ENCODE measurements at regions not wholly inside any gene's neighbourhood (a gene's known extent, or its start where the extent isn't known, plus 50 kb on each side); places are given as distances from the start of the nearest gene placed in this dataset.

DNA sequence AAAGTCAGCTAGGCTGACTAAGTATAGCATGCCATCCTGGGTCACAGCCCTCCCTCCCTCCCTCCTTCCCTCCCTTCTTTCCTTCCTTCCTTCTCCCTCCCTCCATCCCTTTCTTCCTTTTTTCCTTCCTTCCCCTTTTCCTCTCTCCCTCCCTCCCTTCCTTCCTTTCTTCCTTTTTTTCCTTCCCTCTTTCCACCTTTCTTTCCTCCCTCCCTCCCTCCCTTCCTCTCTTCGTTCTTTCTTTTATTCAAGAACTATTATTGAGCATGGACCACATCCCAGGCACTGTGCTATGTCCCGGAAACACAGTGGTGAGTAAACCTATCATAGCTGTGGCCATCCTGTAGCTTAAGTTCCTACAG lies 106.2 kb upstream of the BACH2 start:
- Histone ChIP-seq H3K36me3 (replicated peaks; ENCODE audit: insufficient read depth, low read length) (no peaks in the 10 kb centered on the region), H4K20me1 (ENCODE audit: insufficient read depth, low read length) (no peaks in the 10 kb centered on the region), H3F3A (ENCODE audit: insufficient read depth, low read length) (no peaks in the 10 kb centered on the region), H3K4me2 (ENCODE audit: low read depth, low read length) (no peak overlapping the region), H3K27me3 (replicated peaks; ENCODE audit: insufficient read depth, low read length) (no peaks in the 10 kb centered on the region), H3K4me1 (ENCODE audit: low read length) (no peaks in the 10 kb centered on the region), H3K9me3 (replicated peaks; ENCODE audit: insufficient read depth, low read length) (no peaks in the 10 kb centered on the region), H2AFZ (ENCODE audit: low read length) (no peak overlapping the region), H3K9me2 (replicated peaks; ENCODE audit: insufficient read depth, low read length) (no peaks in the 10 kb centered on the region), H3K79me2 (ENCODE audit: low read length) (no peaks in the 10 kb centered on the region), H3K9ac (ENCODE audit: low read length) (no peak overlapping the region), H3K4me3 (ENCODE audit: low read length) (no peak overlapping the region), H3K27ac (ENCODE audit: low read length) (no peak overlapping the region)
- TF ChIP-seq, protein P1, sequence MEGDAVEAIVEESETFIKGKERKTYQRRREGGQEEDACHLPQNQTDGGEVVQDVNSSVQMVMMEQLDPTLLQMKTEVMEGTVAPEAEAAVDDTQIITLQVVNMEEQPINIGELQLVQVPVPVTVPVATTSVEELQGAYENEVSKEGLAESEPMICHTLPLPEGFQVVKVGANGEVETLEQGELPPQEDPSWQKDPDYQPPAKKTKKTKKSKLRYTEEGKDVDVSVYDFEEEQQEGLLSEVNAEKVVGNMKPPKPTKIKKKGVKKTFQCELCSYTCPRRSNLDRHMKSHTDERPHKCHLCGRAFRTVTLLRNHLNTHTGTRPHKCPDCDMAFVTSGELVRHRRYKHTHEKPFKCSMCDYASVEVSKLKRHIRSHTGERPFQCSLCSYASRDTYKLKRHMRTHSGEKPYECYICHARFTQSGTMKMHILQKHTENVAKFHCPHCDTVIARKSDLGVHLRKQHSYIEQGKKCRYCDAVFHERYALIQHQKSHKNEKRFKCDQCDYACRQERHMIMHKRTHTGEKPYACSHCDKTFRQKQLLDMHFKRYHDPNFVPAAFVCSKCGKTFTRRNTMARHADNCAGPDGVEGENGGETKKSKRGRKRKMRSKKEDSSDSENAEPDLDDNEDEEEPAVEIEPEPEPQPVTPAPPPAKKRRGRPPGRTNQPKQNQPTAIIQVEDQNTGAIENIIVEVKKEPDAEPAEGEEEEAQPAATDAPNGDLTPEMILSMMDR (IDR thresholded peaks at IDR 0.05; ENCODE audit: low read length) = no peak
- TF ChIP-seq EZH2phosphoT487 (IDR thresholded peaks at IDR 0.05; ENCODE audit: low read length) (no peak), EZH2 (optimal IDR thresholded peaks at IDR 0.05; ENCODE audit: low read depth, low read length) (no peak)
- no peak for DNase-seq

DNA sequence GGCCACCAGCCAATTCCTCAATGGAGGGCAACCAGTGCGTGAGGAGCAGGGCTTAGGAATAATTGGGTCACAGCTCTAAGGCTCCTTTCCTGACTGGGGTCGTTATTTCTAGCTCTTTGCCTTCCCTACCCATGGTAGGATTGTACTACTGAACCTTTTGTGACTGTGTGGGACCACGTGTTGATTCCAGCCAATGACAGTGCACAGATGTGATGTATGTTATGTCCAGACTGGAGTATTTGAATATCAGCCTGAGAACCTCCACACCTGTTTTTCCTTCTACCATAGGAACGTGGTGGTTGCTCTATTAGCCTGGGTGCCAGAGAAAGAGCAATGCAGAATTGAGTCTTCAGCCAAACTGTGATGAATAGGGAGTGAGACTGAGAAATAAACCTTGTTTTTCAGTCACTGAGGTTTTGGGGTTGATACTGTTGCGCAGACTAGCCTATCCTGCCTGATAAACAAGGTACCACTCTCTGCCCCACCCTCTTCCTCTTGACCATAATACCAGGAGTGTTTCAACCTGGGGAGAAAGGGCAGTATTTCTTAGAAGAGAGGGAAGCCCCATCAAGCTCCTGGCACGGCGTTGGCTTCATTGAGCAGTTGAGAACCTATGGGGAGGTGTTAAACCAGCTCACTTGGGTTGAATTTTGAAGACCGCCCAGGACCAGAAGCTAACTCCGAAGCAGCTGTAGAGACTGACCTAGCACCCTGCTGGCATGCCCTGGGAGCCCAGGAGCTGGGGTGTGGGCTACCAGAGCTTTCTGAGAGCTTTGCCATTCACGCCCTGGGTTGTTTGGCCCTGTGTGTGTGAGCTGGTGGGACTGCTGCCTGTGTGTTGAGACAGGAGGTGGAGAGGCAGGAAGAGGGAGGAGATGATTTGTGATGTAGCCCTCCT lies 105.5 kb upstream of the BACH2 start:
- Histone ChIP-seq H3K9me2 (replicated peaks; ENCODE audit: insufficient read depth, low read length) (no peaks in the 10 kb centered on the region), H3K79me2 (ENCODE audit: low read length) (no peaks in the 10 kb centered on the region), H3K27me3 (replicated peaks; ENCODE audit: insufficient read depth, low read length) (no peaks in the 10 kb centered on the region), H3K36me3 (replicated peaks; ENCODE audit: insufficient read depth, low read length) (no peaks in the 10 kb centered on the region), H3F3A (ENCODE audit: insufficient read depth, low read length) (no peaks in the 10 kb centered on the region), H4K20me1 (ENCODE audit: insufficient read depth, low read length) (no peaks in the 10 kb centered on the region), H3K4me2 (ENCODE audit: low read depth, low read length) (no peak overlapping the region), H3K4me1 (ENCODE audit: low read length) (no peaks in the 10 kb centered on the region), H2AFZ (ENCODE audit: low read length) (no peak overlapping the region), H3K9ac (ENCODE audit: low read length) (no peak overlapping the region), H3K27ac (ENCODE audit: low read length) (no peak overlapping the region), H3K4me3 (ENCODE audit: low read length) (no peak overlapping the region), H3K9me3 (replicated peaks; ENCODE audit: insufficient read depth, low read length) (no peaks in the 10 kb centered on the region)
- no peak for TF ChIP-seq EZH2 (optimal IDR thresholded peaks at IDR 0.05; ENCODE audit: low read depth, low read length)
- TF ChIP-seq, protein P1 (IDR thresholded peaks at IDR 0.05; ENCODE audit: low read length) = no peak
- no peak for TF ChIP-seq EZH2phosphoT487 (IDR thresholded peaks at IDR 0.05; ENCODE audit: low read length)
- DNase-seq = no peak

DNA sequence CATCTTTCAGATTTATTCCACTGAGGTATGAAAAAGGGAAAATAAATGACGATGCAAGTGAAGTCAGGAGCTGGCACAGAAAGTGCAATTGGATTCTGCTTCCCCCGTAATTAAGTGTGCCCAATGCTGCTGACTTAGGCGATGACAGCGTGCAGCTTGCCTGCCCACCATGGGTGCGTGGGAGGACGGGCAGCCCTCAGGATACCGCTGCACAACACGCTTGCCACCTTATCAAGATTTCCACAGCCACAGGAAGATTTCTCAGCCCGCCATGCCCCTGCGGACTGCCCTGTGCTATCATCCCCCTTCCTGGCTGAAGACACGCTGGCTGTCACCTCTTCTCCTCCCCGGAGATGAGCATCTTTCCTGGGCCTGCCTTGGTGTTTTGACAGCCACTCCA lies 103.3 kb upstream of the BACH2 start:
- Histone ChIP-seq H2AFZ (ENCODE audit: low read length) (no peak overlapping the region), H3F3A (ENCODE audit: insufficient read depth, low read length) (no peaks in the 10 kb centered on the region), H3K9me2 (replicated peaks; ENCODE audit: insufficient read depth, low read length) (no peaks in the 10 kb centered on the region), H3K4me2 (ENCODE audit: low read depth, low read length) (no peak overlapping the region), H3K27me3 (replicated peaks; ENCODE audit: insufficient read depth, low read length) (no peaks in the 10 kb centered on the region), H3K4me1 (ENCODE audit: low read length) (no peaks in the 10 kb centered on the region), H3K9ac (ENCODE audit: low read length) (no peak overlapping the region), H3K4me3 (ENCODE audit: low read length) (no peak overlapping the region), H3K9me3 (replicated peaks; ENCODE audit: insufficient read depth, low read length) (no peaks in the 10 kb centered on the region), H3K27ac (ENCODE audit: low read length) (no peak overlapping the region), H3K79me2 (ENCODE audit: low read length) (no peaks in the 10 kb centered on the region), H4K20me1 (ENCODE audit: insufficient read depth, low read length) (no peaks in the 10 kb centered on the region), H3K36me3 (replicated peaks; ENCODE audit: insufficient read depth, low read length) (no peaks in the 10 kb centered on the region)
- no peak for DNase-seq
- no peak for TF ChIP-seq EZH2phosphoT487 (IDR thresholded peaks at IDR 0.05; ENCODE audit: low read length)
- TF ChIP-seq, protein P1 (IDR thresholded peaks at IDR 0.05; ENCODE audit: low read length) = no peak
- no peak for TF ChIP-seq EZH2 (optimal IDR thresholded peaks at IDR 0.05; ENCODE audit: low read depth, low read length)

Data from MM.1S (cell line).